ENCODE measurements at regions not wholly inside any gene's neighbourhood (a gene's known extent, or its start where the extent isn't known, plus 50 kb on each side); places are given as distances from the start of the nearest gene placed in this dataset.
"Not testable (repeated sequence)": the region's sequence is repeated elsewhere in the genome, so short reads cannot be mapped to it uniquely, and the experiment has no call there.

GRCh38 chr10:93234940-93235339 lies 161.2 kb downstream of the CYP26A1 start:
- no CpG with 5 or more reads among the region's 4 CpGs for WGBS, 2 experiments (ENCODE audit: extremely low coverage in 2 of 2, insufficient read length in 1 of 2)
- H3K4ac ChIP-seq (ENCODE audit: low read depth, low read length); POLR2A ChIA-PET (ENCODE audit: unreplicated experiment); H3K14ac ChIP-seq (replicated peaks; ENCODE audit: low read depth, low read length); H4K8ac ChIP-seq (ENCODE audit: low read depth in 2 of 2, low read length in 2 of 2); dilution Hi-C loops (cut with HindIII; ENCODE audit: low sequenced_read_pairs, unreplicated experiment); CTCF ChIA-PET; intact Hi-C loops (cut with micrococcal nuclease); H3K4me2 ChIP-seq (ENCODE audit: low read depth, low read length); H4K5ac ChIP-seq (ENCODE audit: low read depth, low read length); DNase-seq; BruUV-seq (replicated peaks); H4K20me1 ChIP-seq (ENCODE audit: insufficient read depth, low read length); H3K9me1 ChIP-seq (ENCODE audit: insufficient read depth, low read length); H4K91ac ChIP-seq (ENCODE audit: insufficient read depth, low read depth, low read length); H3K36me3 ChIP-seq (ENCODE audit: control insufficient read depth, insufficient read depth, low read length); H3K4me3 ChIP-seq (ENCODE audit: insufficient read depth, low read depth, low read length); H2BK120ac ChIP-seq (ENCODE audit: low read depth, low read length); H2BK5ac ChIP-seq (ENCODE audit: low read depth, low read length, poor library complexity, severe bottlenecking); H3K23ac ChIP-seq (ENCODE audit: low read depth, low read length); ATAC-seq (ENCODE audit: low read depth); H3K4me1 ChIP-seq (ENCODE audit: control insufficient read depth, insufficient read depth, low read length); H2BK15ac ChIP-seq (ENCODE audit: low read depth, low read length); H2AK5ac ChIP-seq (ENCODE audit: low read depth, low read length); H3K9ac ChIP-seq (ENCODE audit: low read depth, low read length); H2AK9ac ChIP-seq (replicated peaks; ENCODE audit: low read depth, low read length, poor library complexity); H3K18ac ChIP-seq (ENCODE audit: low read depth, low read length); H3K27me3 ChIP-seq (ENCODE audit: control insufficient read depth, insufficient read depth, low read length); H2AFZ ChIP-seq (replicated peaks; ENCODE audit: low read length, poor library complexity); H2BK20ac ChIP-seq (ENCODE audit: low read depth, low read length); H3K9me3 ChIP-seq (ENCODE audit: control insufficient read depth, insufficient read depth, low read length); in situ Hi-C loops (cut with MboI; ENCODE audit: low sequenced_read_pairs); H3K79me1 ChIP-seq (ENCODE audit: low read depth in 1 of 2, low read length in 2 of 2); H3K27ac ChIP-seq (ENCODE audit: insufficient read depth, low read length); H3K56ac ChIP-seq (ENCODE audit: extremely low read depth, insufficient read depth, low read length): not testable (repeated sequence)

Measured in IMR-90 (cell line).